HEK293 (cell line): ENCODE measurements at regions not wholly inside any gene's neighbourhood (a gene's known extent, or its start where the extent isn't known, plus 50 kb on each side); places are given as distances from the start of the nearest gene placed in this dataset.

ENCODE experiments used
- CTCF ChIA-PET: fragments of 350-600 bp; formaldehyde crosslinking; extraction: SDS; loops from one replicate; lab custom pipeline; 2021; ENCODE audit warnings: antibody characterized with exemption; lab: Yijun Ruan, JAX
- POLR2A ChIA-PET: fragments of 300-600 bp; formaldehyde crosslinking; extraction: SDS; loops from one replicate; lab custom pipeline; 2020; ENCODE audit warnings: antibody characterized with exemption, inconsistent platforms; lab: Yijun Ruan, JAX
- H3K27ac ChIP-seq: fragments of 200-500 bp; sonication (Bioruptor generic); 2 replicates; pipeline ENCODE4 v1.5.1; 2014; ENCODE audit warnings: low read depth, low read length, control low read depth, inconsistent platforms; ENCODE audit errors: extremely low read depth
- H3K36me3 ChIP-seq, 2 experiments: fragments of 200-500 bp in 1 of 2; sonication (Bioruptor generic) in 1 of 2; 1 replicate in 1 of 2; 2 replicates in 1 of 2; pipeline ENCODE4 v1.5.1; 2014 to 2017; ENCODE audit warnings: inconsistent platforms in 2 of 2, low read length in 2 of 2; ENCODE audit not compliant: control insufficient read depth in 2 of 2, insufficient read depth in 1 of 2
- H3K4me1 ChIP-seq: fragments of 200-500 bp; sonication (Bioruptor generic); 2 replicates; pipeline ENCODE4 v1.5.1; 2014; ENCODE audit warnings: mild to moderate bottlenecking, low read length, inconsistent platforms; ENCODE audit not compliant: control insufficient read depth, insufficient read depth
- H3K4me3 ChIP-seq: 2 replicates; pipeline ENCODE4 v1.5.1; 2011; ENCODE audit warnings: low read depth, mild to moderate bottlenecking, control low read depth, low read length, moderate library complexity
- H3K9me3 ChIP-seq: fragments of 200-500 bp; sonication (Bioruptor generic); 2 replicates; pipeline ENCODE4 v1.5.1; 2014; ENCODE audit warnings: low read depth, low read length, inconsistent platforms; ENCODE audit not compliant: control insufficient read depth, insufficient read depth
- BCL6B ChIP-seq: fragments of 450-650 bp; formaldehyde crosslinking; IDR thresholded peaks from 2 replicates; pipeline ENCODE4 v1.5.1; 2017; ENCODE audit warnings: missing biosample characterization, missing genetic modification characterization
- IKZF3 ChIP-seq: fragments of 450-650 bp; IDR thresholded peaks from 2 replicates; pipeline ENCODE4 v1.5.0; 2018; ENCODE audit warnings: missing biosample characterization, mild to moderate bottlenecking, missing genetic modification characterization, moderate library complexity
- KLF7 ChIP-seq: fragments of 450-650 bp; formaldehyde crosslinking; IDR thresholded peaks from 2 replicates; pipeline ENCODE4 v1.5.1; 2016; ENCODE audit warnings: missing biosample characterization, missing genetic modification characterization, borderline replicate concordance
- PRDM4 ChIP-seq: fragments of 450-650 bp; formaldehyde crosslinking; IDR thresholded peaks from 2 replicates; pipeline ENCODE4 v1.5.1; 2017; ENCODE audit warnings: missing biosample characterization, missing genetic modification characterization
- TRIM28 ChIP-seq: IDR thresholded peaks from 2 replicates; pipeline ENCODE4 v1.6.1; 2011; ENCODE audit warnings: low read length, control low read depth, borderline replicate concordance
- ZBTB48 ChIP-seq: fragments of 450-650 bp; formaldehyde crosslinking; IDR thresholded peaks from 2 replicates; pipeline ENCODE4 v1.5.1; 2016; ENCODE audit warnings: missing biosample characterization, missing genetic modification characterization
- ZBTB8A ChIP-seq: fragments of 450-650 bp; formaldehyde crosslinking; IDR thresholded peaks from 2 replicates; pipeline ENCODE4 v1.5.1; 2016; ENCODE audit warnings: missing biosample characterization, missing genetic modification characterization
- ZNF121 ChIP-seq: fragments of 450-650 bp; formaldehyde crosslinking; IDR thresholded peaks from 2 replicates; pipeline ENCODE4 v1.5.1; 2016; ENCODE audit warnings: missing biosample characterization, missing genetic modification characterization
- ZNF140 ChIP-seq: fragments of 450-650 bp; formaldehyde crosslinking; IDR thresholded peaks from 2 replicates; pipeline ENCODE4 v1.5.1; 2016; ENCODE audit warnings: missing biosample characterization, missing genetic modification characterization
- ZNF2 ChIP-seq: fragments of 450-650 bp; formaldehyde crosslinking; IDR thresholded peaks from 2 replicates; pipeline ENCODE4 v1.5.1; 2016; ENCODE audit warnings: missing biosample characterization, missing genetic modification characterization
- ZNF23 ChIP-seq: fragments of 450-650 bp; formaldehyde crosslinking; IDR thresholded peaks from 2 replicates; pipeline ENCODE4 v1.5.1; 2016; ENCODE audit warnings: missing biosample characterization, missing genetic modification characterization, borderline replicate concordance
- ZNF311 ChIP-seq: fragments of 450-650 bp; formaldehyde crosslinking; IDR thresholded peaks from 2 replicates; pipeline ENCODE4 v1.5.1; 2017; ENCODE audit warnings: missing biosample characterization, missing genetic modification characterization, borderline replicate concordance
- ZNF426 ChIP-seq: fragments of 450-650 bp; formaldehyde crosslinking; IDR thresholded peaks from 2 replicates; pipeline ENCODE4 v1.5.1; 2017; ENCODE audit warnings: missing biosample characterization, missing genetic modification characterization, mild to moderate bottlenecking, inconsistent platforms, moderate library complexity
- ZNF473 ChIP-seq: fragments of 450-650 bp; formaldehyde crosslinking; IDR thresholded peaks from 2 replicates; pipeline ENCODE4 v1.5.1; 2017; ENCODE audit warnings: missing biosample characterization, missing genetic modification characterization
- ZNF548 ChIP-seq: fragments of 450-650 bp; formaldehyde crosslinking; IDR thresholded peaks from 2 replicates; pipeline ENCODE4 v1.5.1; 2016; ENCODE audit warnings: missing biosample characterization, missing genetic modification characterization
- ZNF555 ChIP-seq: fragments of 450-650 bp; formaldehyde crosslinking; conservative IDR thresholded peaks from 2 replicates; pipeline ENCODE4 v1.5.1; 2017; ENCODE audit warnings: missing biosample characterization, mild to moderate bottlenecking, missing genetic modification characterization, inconsistent platforms
- ZNF560 ChIP-seq: fragments of 450-650 bp; formaldehyde crosslinking; IDR thresholded peaks from 2 replicates; pipeline ENCODE4 v1.5.1; 2017; ENCODE audit warnings: missing biosample characterization, missing genetic modification characterization, borderline replicate concordance
- ZNF571 ChIP-seq: fragments of 450-650 bp; formaldehyde crosslinking; IDR thresholded peaks from 2 replicates; pipeline ENCODE4 v1.5.0; 2017; ENCODE audit warnings: missing biosample characterization, missing genetic modification characterization
- ZNF610 ChIP-seq: fragments of 450-650 bp; formaldehyde crosslinking; IDR thresholded peaks from 2 replicates; pipeline ENCODE4 v1.5.1; 2016; ENCODE audit warnings: missing biosample characterization, missing genetic modification characterization, borderline replicate concordance
- ZNF621 ChIP-seq: fragments of 450-650 bp; formaldehyde crosslinking; IDR thresholded peaks from 2 replicates; pipeline ENCODE4 v1.5.1; 2017; ENCODE audit warnings: missing biosample characterization, missing genetic modification characterization
- ZNF626 ChIP-seq: fragments of 450-650 bp; sonication (Bioruptor Pico); formaldehyde crosslinking; IDR thresholded peaks from 2 replicates; pipeline ENCODE4 v1.5.1; 2018; ENCODE audit warnings: missing biosample characterization, missing genetic modification characterization, inconsistent platforms
- ZNF639 ChIP-seq: fragments of 450-650 bp; formaldehyde crosslinking; IDR thresholded peaks from 2 replicates; pipeline ENCODE4 v1.5.1; 2016; ENCODE audit warnings: missing biosample characterization, missing genetic modification characterization
- ZNF645 ChIP-seq: fragments of 450-650 bp; formaldehyde crosslinking; IDR thresholded peaks from 2 replicates; pipeline ENCODE4; 2016; ENCODE audit warnings: missing biosample characterization, missing genetic modification characterization
- ZSCAN5A ChIP-seq: fragments of 450-650 bp; formaldehyde crosslinking; IDR thresholded peaks from 2 replicates; pipeline ENCODE4 v1.5.1; 2016; ENCODE audit warnings: missing biosample characterization, missing genetic modification characterization

- Histone ChIP-seq H3K36me3 (no peaks in the 10 kb centered on the region), H3K4me3 (no peak overlapping the region), H3K27ac (no peak overlapping the region), H3K9me3 (no peaks in the 10 kb centered on the region), H3K4me1 (no peaks in the 10 kb centered on the region)
- ChIA-PET CTCF (interaction anchor here (0.5 kb wide), 1 partner anchor 13 kb away, joined by 3 read pairs; no protein-coding TSS in a partner anchor), POLR2A (no interaction called here)
- TF ChIP-seq ZNF555: no peak
Measured at GRCh38 chrX:36562986-36563385, 445.2 kb upstream of the FAM47C start.

- no peaks in the 10 kb centered on the region for H3K4me1 ChIP-seq
- H3K4me3 ChIP-seq: no peak overlapping the region
- ChIA-PET POLR2A (no interaction called here), CTCF (no interaction called here)
- TF ChIP-seq ZNF311 (tag by site-specific recombination) (no peak), ZNF621 (tag by site-specific recombination) (no peak), ZSCAN5A (no peak), ZNF560 (tag by site-specific recombination) (no peak), ZNF548 (no peak), ZBTB8A (no peak), IKZF3 (tag by site-specific recombination) (no peak), ZNF23 (tag by site-specific recombination) (no peak), ZNF426 (tag by site-specific recombination) (no peak), BCL6B (no peak), ZNF610 (tag by site-specific recombination) (no peak), ZNF473 (tag by site-specific recombination) (no peak)
- H3K9me3 ChIP-seq: no peaks in the 10 kb centered on the region
- H3K36me3 ChIP-seq: no peaks in the 10 kb centered on the region
- no peak overlapping the region for H3K27ac ChIP-seq
Measured at GRCh38 chrX:36568946-36569345, 439.2 kb upstream of the FAM47C start.

GRCh38 chrX:36573720-36574119, 434.4 kb upstream of the FAM47C start:
- ChIA-PET POLR2A (no interaction called here), CTCF (interaction anchor here (0.6 to 1.2 kb wide), 2 partner anchors 153 to 684 kb away, joined by 3 read pairs; no protein-coding TSS in a partner anchor)
- TF ChIP-seq KLF7 (tag by site-specific recombination): no peak
- no peak for TF ChIP-seq ZNF639
- no peak for TF ChIP-seq ZNF571 (tag by site-specific recombination)
- no peak for TF ChIP-seq BCL6B
- no peak for TF ChIP-seq ZNF626
- no peak for TF ChIP-seq ZNF645 (tag by site-specific recombination)
- TF ChIP-seq PRDM4 (tag by site-specific recombination): no peak
- TF ChIP-seq ZNF140 (tag by site-specific recombination): no peak
- no peak for TF ChIP-seq ZNF2
- no peak for TF ChIP-seq TRIM28
- no peak for TF ChIP-seq ZBTB48 (tag by site-specific recombination)
- TF ChIP-seq ZNF121 (tag by site-specific recombination): no peak

More at GRCh38 chrX:36573720-36574119, 434.4 kb upstream of the FAM47C start:
- Histone ChIP-seq H3K36me3 (no peaks in the 10 kb centered on the region), H3K4me3 (no peak overlapping the region), H3K9me3 (no peaks in the 10 kb centered on the region), H3K27ac (no peak overlapping the region), H3K4me1 (no peaks in the 10 kb centered on the region)
